Choroid plexus epithelial cell (primary cell): ENCODE measurements at regions not wholly inside any gene's neighbourhood (a gene's known extent, or its start where the extent isn't known, plus 50 kb on each side); places are given as distances from the start of the nearest gene placed in this dataset.

ENCODE experiments used
- DNase-seq: peaks from one replicate; pipeline ENCODE4 v3.0.0-alpha.2; 2010; ENCODE audit warnings: low read depth
- H3K4me3 ChIP-seq: 2 replicates; pipeline ENCODE4 v1.5.1; 2011; ENCODE audit warnings: low read depth, mild to moderate bottlenecking, control low read depth, low read length, moderate library complexity
- CTCF ChIP-seq: conservative IDR thresholded peaks from 2 replicates; pipeline ENCODE4 v1.5.1; 2011; ENCODE audit warnings: low read depth, mild to moderate bottlenecking, control low read depth, inconsistent platforms, low read length, moderate library complexity

DNA sequence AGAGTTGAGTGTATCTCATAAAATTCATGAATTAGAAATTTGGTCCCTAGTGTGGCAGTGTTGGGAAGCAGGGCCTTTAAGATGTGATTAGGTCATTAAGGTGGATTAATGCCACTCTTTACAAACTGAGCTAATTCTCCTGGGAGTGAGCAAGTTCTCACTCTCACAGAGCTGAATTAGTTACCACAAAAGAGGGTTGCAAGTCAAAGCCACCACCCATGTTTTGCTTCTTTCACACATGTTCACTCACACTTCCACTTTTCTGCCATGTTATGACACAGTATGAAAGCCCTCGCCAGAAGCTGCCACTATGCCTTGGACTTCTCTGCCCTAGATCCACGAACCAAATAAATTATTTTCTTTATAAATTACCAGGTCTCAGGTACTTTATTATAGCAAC is 332.1 kb downstream of the ARAP2 start:
- DNase-seq, result no peak
- TF ChIP-seq CTCF, result no peak
- H3K4me3 ChIP-seq, result no peak overlapping the region

DNA sequence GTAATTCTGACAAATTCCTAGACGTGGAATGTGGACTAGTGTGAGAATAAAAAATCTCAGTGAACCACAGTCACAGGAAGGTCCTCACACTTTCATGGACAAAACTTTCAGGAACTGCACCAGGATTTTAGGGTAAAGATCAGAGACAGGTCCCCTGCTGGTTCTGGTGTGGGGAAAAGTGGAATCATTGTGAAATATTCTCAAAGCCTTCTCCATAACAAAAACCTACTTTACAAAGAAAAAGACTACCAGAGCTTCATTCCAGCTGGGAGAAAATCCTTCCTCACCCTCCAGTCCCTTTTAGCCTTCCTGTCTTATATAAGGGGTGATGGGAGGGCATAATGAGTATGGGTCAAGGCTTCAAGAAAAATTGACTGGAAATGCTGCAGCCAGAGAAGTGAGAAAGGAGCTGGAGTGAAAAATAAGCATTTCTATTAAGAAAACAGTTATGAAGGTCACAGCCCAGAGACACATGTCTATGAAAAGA is 325.8 kb downstream of the ARAP2 start:
- no peak for TF ChIP-seq CTCF
- DNase-seq, result no peak
- no peak overlapping the region for H3K4me3 ChIP-seq

DNA sequence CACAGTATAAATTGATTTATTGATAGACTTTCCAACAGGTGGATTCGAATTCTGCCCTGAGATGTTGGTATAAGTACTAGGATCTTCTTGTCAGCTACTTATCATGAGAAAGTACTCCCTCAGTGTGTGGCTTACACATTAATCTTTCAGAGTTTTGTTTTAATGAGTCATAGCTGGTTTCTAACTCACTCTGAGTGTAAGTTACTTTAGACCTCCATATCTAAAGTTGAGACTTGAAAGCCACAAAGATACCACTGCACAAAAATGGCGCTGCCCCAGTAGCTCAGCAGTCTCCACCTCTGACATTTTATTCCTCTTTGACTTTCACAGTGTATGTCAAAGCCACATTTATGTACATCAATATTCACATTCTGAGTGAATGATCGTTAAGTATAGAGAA is 318.5 kb downstream of the ARAP2 start:
- H3K4me3 ChIP-seq, result no peak overlapping the region
- no peak for DNase-seq
- TF ChIP-seq CTCF, result no peak

GRCh38 chr4:35926788-35927187 is 317.5 kb downstream of the ARAP2 start:
- no peak for DNase-seq
- no peak for TF ChIP-seq CTCF
- no peak overlapping the region for H3K4me3 ChIP-seq

DNA sequence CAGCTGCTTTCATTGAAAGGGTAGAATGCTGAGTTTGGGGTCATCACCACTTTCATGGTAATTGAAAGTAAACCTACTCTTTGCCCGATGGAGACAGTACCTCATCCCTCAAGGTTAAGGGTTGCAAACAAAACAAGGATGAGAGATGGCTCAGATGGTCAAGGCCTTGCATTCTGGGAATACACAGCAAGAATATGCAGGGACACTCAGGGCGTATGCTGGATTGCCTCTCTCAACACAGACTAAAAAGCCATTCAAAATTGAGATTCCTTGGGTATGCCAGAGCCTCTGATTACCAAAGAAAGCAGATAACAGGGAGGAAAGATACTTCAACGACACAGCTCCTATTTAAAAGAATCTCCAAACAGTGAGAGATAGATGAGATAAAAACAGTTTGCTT is 310.4 kb downstream of the ARAP2 start:
- no peak for TF ChIP-seq CTCF
- H3K4me3 ChIP-seq, result no peak overlapping the region
- DNase-seq, result no peak

DNA sequence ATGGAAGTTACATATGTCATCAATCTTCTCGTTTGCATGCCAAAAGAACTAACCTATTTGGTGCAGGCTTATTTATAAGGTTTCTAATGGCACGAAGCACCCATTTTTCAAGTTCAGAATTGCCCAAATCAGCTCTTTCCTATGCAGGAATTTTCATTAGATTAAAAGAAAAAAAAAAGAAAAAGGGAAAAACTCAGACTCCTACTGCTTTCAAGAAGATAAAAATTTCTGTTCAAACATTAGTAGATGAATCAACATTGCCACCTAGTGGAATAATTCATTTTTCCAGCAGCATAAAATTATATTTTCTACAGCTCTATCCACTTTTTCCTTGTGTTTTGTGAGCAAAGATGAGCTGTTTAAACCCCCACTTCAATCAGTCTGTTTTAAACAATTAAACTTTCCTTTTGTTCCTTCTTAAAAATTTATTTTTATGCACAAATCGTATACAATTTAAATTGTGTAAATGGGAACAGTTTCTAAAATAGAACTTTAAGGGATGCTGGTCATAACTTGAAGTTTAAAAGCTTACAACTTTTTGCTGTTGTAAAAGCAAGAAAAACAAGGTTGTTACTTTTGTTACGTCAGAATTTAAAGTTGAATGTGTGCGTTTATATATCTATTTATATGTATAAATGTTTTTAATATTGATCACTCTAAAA is 309.9 kb downstream of the ARAP2 start:
- H3K4me3 ChIP-seq, result no peak overlapping the region
- peak; percentile 51 for TF ChIP-seq CTCF
- peak; percentile 35 for DNase-seq

DNA sequence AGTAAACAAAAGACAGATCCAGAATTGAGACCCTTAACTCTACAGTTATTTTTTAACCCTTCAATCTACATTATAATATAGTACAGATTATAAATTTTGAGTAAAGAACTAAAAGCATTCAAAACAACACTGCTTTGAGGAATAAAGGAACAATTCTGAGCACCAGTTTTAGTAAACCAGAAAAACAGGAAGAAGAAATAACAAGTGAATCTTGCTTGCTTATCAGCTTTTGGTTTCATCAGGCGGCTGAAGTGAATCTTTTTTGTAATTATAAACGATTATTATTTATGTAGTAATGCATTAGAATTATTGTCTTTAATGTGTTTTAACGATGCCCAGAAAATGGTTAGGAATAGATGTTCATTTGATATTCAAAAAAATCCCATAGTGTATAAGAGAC is 305.4 kb downstream of the ARAP2 start:
- no peak for TF ChIP-seq CTCF
- DNase-seq, result no peak
- no peak overlapping the region for H3K4me3 ChIP-seq
